Umbilical cord (tissue), 1 donor: ENCODE measurements at regions not wholly inside any gene's neighbourhood (a gene's known extent, or its start where the extent isn't known, plus 50 kb on each side); places are given as distances from the start of the nearest gene placed in this dataset.

Source experiments
- DNase-seq: peaks from one replicate; pipeline ENCODE4 v3.0.0-alpha.2; 2015; ENCODE audit warnings: low spot score

GRCh38 chr6:130314271-130314670 is 51.5 kb upstream of the TMEM200A start:
- DNase-seq, result no peak

GRCh38 chr6:130313206-130313605 is 52.6 kb upstream of the TMEM200A start:
- no peak for DNase-seq

- DNase-seq, result no peak
Observed at GRCh38 chr6:130309028-130309427, 56.8 kb upstream of the TMEM200A start.

GRCh38 chr6:130307752-130308361 is 58.0 kb upstream of the TMEM200A start:
- DNase-seq, result no peak

- no peak for DNase-seq
Observed at GRCh38 chr6:130306377-130306776, 59.4 kb upstream of the TMEM200A start.

GRCh38 chr6:130303431-130303830 is 62.4 kb upstream of the TMEM200A start:
- DNase-seq, result no peak

GRCh38 chr6:130298258-130298657 is 67.6 kb upstream of the TMEM200A start:
- DNase-seq, result no peak

- no peak for DNase-seq
Observed at GRCh38 chr6:130296854-130297253, 69.0 kb upstream of the TMEM200A start.

- DNase-seq, result peak; percentile 13
Observed at GRCh38 chr6:130293800-130294199, 71.0 kb upstream of the SAMD3 start.

- no peak for DNase-seq
Observed at GRCh38 chr6:130288065-130288464, 65.3 kb upstream of the SAMD3 start.

GRCh38 chr6:130282234-130282995 is 59.7 kb upstream of the SAMD3 start:
- DNase-seq, result peak; percentile 23

- no peak for DNase-seq
Observed at GRCh38 chr6:130276507-130276906, 53.8 kb upstream of the SAMD3 start.

- no peak for DNase-seq
Observed at GRCh38 chr6:130274007-130274406, 51.3 kb upstream of the SAMD3 start.
